Panc1 (cell line): ENCODE measurements at regions not wholly inside any gene's neighbourhood (a gene's known extent, or its start where the extent isn't known, plus 50 kb on each side); places are given as distances from the start of the nearest gene placed in this dataset.

Experiments used
- ATAC-seq: fragments of 200-7000 bp; cut with Tn5 transposase; 2 replicates; pipeline ENCODE4 v1.9.1; 2020; ENCODE audit warnings: mild to moderate bottlenecking, moderate library complexity
- BruUV-seq: library from RNA; stranded (reverse); fragments of 400-500 nt; replicated peaks from 2 replicates; lab custom pipeline; 2021; lab: Mats Ljungman, UMichigan
- CTCF ChIA-PET: fragments of 300-600 bp; sonication (Branson Sonifier 250); formaldehyde crosslinking; loops from one replicate; lab custom pipeline; 2022; ENCODE audit warnings: antibody characterized with exemption; lab: Charles Lee
- POLR2A ChIA-PET: fragments of 300-600 bp; sonication (Branson Sonifier 250); formaldehyde crosslinking; loops from one replicate; lab custom pipeline; 2022; ENCODE audit warnings: antibody characterized with exemption; lab: Charles Lee
- DNase-seq: peaks from one replicate; pipeline ENCODE4 v3.0.0-alpha.2; 2010; ENCODE audit warnings: low read depth, low spot score
- H3K27ac ChIP-seq: 2 replicates; pipeline ENCODE4 v1.5.1; 2011; ENCODE audit warnings: mild to moderate bottlenecking, low read length, inconsistent platforms
- H3K27me3 ChIP-seq: fragments of 200-500 bp; sonication (Bioruptor generic); 2 replicates; pipeline ENCODE4 v1.6.0; 2014; ENCODE audit warnings: low read length, inconsistent platforms; ENCODE audit not compliant: control insufficient read depth, insufficient read depth
- H3K36me3 ChIP-seq: fragments of 200-500 bp; sonication (Bioruptor generic); 2 replicates; pipeline ENCODE4 v1.5.1; 2014; ENCODE audit warnings: inconsistent platforms, mild to moderate bottlenecking, low read length, moderate library complexity; ENCODE audit not compliant: control insufficient read depth, insufficient read depth
- H3K4me1 ChIP-seq: 2 replicates; pipeline ENCODE4 v1.5.1; 2011; ENCODE audit warnings: inconsistent platforms, mild to moderate bottlenecking, low read length, moderate library complexity; ENCODE audit not compliant: control insufficient read depth, insufficient read depth
- H3K4me3 ChIP-seq, 2 experiments: 2 replicates each; pipeline ENCODE4 v1.5.1; 2011 to 2012; ENCODE audit warnings: low read depth in 2 of 2, low read length in 2 of 2, mild to moderate bottlenecking in 2 of 2, inconsistent platforms in 1 of 2, moderate library complexity in 1 of 2
- H3K9me3 ChIP-seq: fragments of 200-500 bp; sonication (Bioruptor generic); 2 replicates; pipeline ENCODE4 v1.5.1; 2014; ENCODE audit warnings: low read depth, mild to moderate bottlenecking, inconsistent platforms, low read length, moderate library complexity; ENCODE audit not compliant: control insufficient read depth, insufficient read depth
- POLR2AphosphoS5 ChIP-seq: IDR thresholded peaks from 2 replicates; pipeline ENCODE4 v1.6.1; 2012; ENCODE audit warnings: mild to moderate bottlenecking, low read depth, low read length, moderate library complexity
- SIN3A ChIP-seq: IDR thresholded peaks from 2 replicates; pipeline ENCODE4 v1.6.1; 2012; ENCODE audit warnings: low read depth, mild to moderate bottlenecking, low read length, moderate library complexity, borderline replicate concordance; ENCODE audit not compliant: insufficient read depth
- TCF7L2 ChIP-seq: IDR thresholded peaks from 2 replicates; pipeline ENCODE4 v1.6.1; 2011; ENCODE audit warnings: mild to moderate bottlenecking, low read depth, low read length, inconsistent platforms
- in situ Hi-C: cut with HindIII; loops from 2 replicates; pipeline ENCODE4 v1.10.0; 2016; ENCODE audit warnings: low sequenced_read_pairs, low pct_unique_long_range_greater_than_20kb
- intact Hi-C: fragments of 100-400 bp; cut with micrococcal nuclease; formaldehyde crosslinking; loops from one replicate; pipeline ENCODE4 v1.10.0; 2022; ENCODE audit not compliant: unreplicated experiment
- TF ChIP-seq, protein P1 (sequence below): fragments of 450-650 bp; IDR thresholded peaks from 2 replicates; pipeline ENCODE4 v1.5.1; 2017; ENCODE audit warnings: mild to moderate bottlenecking
- TF ChIP-seq, protein P2 (sequence below), 2 experiments: IDR thresholded peaks; 2 replicates each; pipeline ENCODE4 v1.6.1; 2011 to 2012; ENCODE audit warnings: low read depth in 2 of 2, control low read depth in 1 of 2, low read length in 1 of 2, mild to moderate bottlenecking in 1 of 2, moderate library complexity in 1 of 2; ENCODE audit not compliant: insufficient read depth in 1 of 2

DNA sequence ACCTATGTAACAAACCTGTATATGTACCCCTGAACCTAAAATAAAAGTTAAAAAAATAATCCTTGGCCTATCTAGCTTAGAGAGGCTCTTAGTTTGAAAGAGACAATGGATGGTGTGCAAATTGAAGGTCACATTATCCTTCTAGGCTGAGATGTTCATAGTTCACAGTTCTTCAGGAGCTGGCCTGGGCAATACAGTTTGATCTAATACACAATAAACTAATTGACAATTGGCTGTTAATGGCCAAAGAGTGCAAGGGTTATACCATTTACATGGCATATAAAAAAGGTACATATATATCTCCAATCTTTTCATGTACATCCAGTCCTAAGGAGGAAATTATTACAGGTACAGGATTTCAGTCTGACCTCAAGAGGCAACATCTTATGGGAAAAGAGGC lies 117.4 kb upstream of the NEDD9 start:
- CTCF ChIA-PET, result no interaction called here
- intact Hi-C loops (no loop called here), in situ Hi-C loops (no loop called here)

DNA sequence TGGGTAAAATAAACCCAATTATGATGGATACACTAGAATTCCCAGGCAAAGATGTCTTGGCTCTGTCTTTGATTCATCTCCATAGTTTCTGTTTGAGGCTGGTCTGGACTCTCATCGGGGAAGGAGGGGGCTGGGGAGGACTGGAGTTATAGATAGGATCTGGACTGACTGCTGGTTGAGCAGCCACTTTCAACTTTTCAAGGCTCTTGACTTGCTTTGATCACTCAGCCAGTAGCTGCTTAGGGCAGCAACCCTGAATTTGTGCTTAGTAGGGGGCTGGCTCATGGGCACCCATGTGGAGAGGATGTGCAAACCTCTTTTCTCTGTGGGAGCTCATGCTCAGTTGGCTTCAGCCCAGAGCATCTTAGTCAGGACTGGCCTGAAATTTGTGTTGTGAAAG lies 114.0 kb upstream of the NEDD9 start:
- ChIA-PET CTCF (no interaction called here), POLR2A (no interaction called here)
- intact Hi-C loops, result no loop called here
- ATAC-seq, result no peak
- no TSS peak for BruUV-seq
- TF ChIP-seq TCF7L2 (no peak), SIN3A (no peak), POLR2AphosphoS5 (no peak)
- TF ChIP-seq, protein P1, sequence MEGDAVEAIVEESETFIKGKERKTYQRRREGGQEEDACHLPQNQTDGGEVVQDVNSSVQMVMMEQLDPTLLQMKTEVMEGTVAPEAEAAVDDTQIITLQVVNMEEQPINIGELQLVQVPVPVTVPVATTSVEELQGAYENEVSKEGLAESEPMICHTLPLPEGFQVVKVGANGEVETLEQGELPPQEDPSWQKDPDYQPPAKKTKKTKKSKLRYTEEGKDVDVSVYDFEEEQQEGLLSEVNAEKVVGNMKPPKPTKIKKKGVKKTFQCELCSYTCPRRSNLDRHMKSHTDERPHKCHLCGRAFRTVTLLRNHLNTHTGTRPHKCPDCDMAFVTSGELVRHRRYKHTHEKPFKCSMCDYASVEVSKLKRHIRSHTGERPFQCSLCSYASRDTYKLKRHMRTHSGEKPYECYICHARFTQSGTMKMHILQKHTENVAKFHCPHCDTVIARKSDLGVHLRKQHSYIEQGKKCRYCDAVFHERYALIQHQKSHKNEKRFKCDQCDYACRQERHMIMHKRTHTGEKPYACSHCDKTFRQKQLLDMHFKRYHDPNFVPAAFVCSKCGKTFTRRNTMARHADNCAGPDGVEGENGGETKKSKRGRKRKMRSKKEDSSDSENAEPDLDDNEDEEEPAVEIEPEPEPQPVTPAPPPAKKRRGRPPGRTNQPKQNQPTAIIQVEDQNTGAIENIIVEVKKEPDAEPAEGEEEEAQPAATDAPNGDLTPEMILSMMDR, result no peak
- TF ChIP-seq, protein P2, sequence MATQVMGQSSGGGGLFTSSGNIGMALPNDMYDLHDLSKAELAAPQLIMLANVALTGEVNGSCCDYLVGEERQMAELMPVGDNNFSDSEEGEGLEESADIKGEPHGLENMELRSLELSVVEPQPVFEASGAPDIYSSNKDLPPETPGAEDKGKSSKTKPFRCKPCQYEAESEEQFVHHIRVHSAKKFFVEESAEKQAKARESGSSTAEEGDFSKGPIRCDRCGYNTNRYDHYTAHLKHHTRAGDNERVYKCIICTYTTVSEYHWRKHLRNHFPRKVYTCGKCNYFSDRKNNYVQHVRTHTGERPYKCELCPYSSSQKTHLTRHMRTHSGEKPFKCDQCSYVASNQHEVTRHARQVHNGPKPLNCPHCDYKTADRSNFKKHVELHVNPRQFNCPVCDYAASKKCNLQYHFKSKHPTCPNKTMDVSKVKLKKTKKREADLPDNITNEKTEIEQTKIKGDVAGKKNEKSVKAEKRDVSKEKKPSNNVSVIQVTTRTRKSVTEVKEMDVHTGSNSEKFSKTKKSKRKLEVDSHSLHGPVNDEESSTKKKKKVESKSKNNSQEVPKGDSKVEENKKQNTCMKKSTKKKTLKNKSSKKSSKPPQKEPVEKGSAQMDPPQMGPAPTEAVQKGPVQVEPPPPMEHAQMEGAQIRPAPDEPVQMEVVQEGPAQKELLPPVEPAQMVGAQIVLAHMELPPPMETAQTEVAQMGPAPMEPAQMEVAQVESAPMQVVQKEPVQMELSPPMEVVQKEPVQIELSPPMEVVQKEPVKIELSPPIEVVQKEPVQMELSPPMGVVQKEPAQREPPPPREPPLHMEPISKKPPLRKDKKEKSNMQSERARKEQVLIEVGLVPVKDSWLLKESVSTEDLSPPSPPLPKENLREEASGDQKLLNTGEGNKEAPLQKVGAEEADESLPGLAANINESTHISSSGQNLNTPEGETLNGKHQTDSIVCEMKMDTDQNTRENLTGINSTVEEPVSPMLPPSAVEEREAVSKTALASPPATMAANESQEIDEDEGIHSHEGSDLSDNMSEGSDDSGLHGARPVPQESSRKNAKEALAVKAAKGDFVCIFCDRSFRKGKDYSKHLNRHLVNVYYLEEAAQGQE (IDR thresholded peaks at IDR 0.05; ENCODE audit: insufficient read depth in 1 of 2, low read depth in 2 of 2, low read length in 1 of 2), result no peak
- Histone ChIP-seq H3K4me1 (no peaks in the 10 kb centered on the region), H3K27me3 (no peaks in the 10 kb centered on the region; the same call in none of the 2 replicates), H3K27ac (no peak overlapping the region), H3K36me3 (no peaks in the 10 kb centered on the region), H3K9me3 (no peaks in the 10 kb centered on the region), H3K4me3 (no peak overlapping the region)
- DNase-seq, result no peak
- in situ Hi-C loops, result no loop called here

More for the DNA sequence above, 117.4 kb upstream of the NEDD9 start:
- no peaks in the 10 kb centered on the region for H3K4me1 ChIP-seq
- TF ChIP-seq SIN3A (no peak), TCF7L2 (no peak), POLR2AphosphoS5 (no peak)
- TF ChIP-seq, protein P2 (IDR thresholded peaks at IDR 0.05; ENCODE audit: insufficient read depth in 1 of 2, low read depth in 2 of 2, low read length in 1 of 2), result no peak
- TF ChIP-seq, protein P1, result no peak
- no peak for DNase-seq
- POLR2A ChIA-PET, result no interaction called here
- H3K36me3 ChIP-seq, result no peaks in the 10 kb centered on the region
- H3K9me3 ChIP-seq, result no peaks in the 10 kb centered on the region
- ATAC-seq, result no peak
- no peaks in the 10 kb centered on the region; the same call in 1 of the 2 replicates for H3K27me3 ChIP-seq
- H3K27ac ChIP-seq, result no peak overlapping the region
- BruUV-seq, result no TSS peak
- H3K4me3 ChIP-seq, result no peak overlapping the region
